Esophagus squamous epithelium (tissue), 4 donors: ENCODE measurements at regions not wholly inside any gene's neighbourhood (a gene's known extent, or its start where the extent isn't known, plus 50 kb on each side); places are given as distances from the start of the nearest gene placed in this dataset.

Source experiments
- POLR2A ChIP-seq, 4 donors: fragments of 450-650 bp; IDR thresholded peaks; one replicate each; pipeline ENCODE4 v1.6.1; 2017; ENCODE audit warnings: antibody characterized with exemption in 4 of 4, mild to moderate bottlenecking in 4 of 4, moderate library complexity in 3 of 4
- TF ChIP-seq, protein P1 (sequence below), 6 experiments: fragments of 450-650 bp in 4 of 6; fragments of 200-600 bp in 2 of 6; sonication (generic) in 2 of 6; IDR thresholded peaks; one replicate each; pipeline ENCODE4 v1.5.1; 2016 to 2019; ENCODE audit warnings: antibody characterized with exemption in 6 of 6, mild to moderate bottlenecking in 4 of 6, moderate library complexity in 4 of 6

DNA sequence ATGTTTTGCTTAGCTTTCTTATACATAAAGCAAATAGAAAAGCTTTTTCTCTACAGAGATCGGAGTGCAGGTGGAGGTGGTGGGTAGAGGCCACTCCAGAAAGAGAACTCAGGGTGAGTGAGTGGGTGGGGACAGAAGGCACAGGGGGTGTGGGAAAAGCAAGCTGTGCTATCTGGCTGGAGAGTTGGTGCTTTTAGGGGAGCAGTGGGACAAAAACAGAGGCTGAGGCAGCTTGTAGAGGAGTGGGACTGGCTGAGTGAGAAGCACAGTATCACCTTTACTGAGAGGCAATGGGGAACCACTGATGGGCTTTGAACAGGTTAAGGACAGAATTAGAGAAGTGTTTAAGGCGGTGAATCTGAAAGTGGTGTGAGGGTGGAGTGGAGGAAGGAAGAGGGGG is 275.3 kb downstream of the TCF7L2 start:
- no peak for TF ChIP-seq POLR2A (IDR thresholded peaks at IDR 0.05)
- TF ChIP-seq, protein P1, sequence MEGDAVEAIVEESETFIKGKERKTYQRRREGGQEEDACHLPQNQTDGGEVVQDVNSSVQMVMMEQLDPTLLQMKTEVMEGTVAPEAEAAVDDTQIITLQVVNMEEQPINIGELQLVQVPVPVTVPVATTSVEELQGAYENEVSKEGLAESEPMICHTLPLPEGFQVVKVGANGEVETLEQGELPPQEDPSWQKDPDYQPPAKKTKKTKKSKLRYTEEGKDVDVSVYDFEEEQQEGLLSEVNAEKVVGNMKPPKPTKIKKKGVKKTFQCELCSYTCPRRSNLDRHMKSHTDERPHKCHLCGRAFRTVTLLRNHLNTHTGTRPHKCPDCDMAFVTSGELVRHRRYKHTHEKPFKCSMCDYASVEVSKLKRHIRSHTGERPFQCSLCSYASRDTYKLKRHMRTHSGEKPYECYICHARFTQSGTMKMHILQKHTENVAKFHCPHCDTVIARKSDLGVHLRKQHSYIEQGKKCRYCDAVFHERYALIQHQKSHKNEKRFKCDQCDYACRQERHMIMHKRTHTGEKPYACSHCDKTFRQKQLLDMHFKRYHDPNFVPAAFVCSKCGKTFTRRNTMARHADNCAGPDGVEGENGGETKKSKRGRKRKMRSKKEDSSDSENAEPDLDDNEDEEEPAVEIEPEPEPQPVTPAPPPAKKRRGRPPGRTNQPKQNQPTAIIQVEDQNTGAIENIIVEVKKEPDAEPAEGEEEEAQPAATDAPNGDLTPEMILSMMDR (IDR thresholded peaks at IDR 0.05): no peak
